ENCODE measurements at regions not wholly inside any gene's neighbourhood (a gene's known extent, or its start where the extent isn't known, plus 50 kb on each side); places are given as distances from the start of the nearest gene placed in this dataset.

DNA sequence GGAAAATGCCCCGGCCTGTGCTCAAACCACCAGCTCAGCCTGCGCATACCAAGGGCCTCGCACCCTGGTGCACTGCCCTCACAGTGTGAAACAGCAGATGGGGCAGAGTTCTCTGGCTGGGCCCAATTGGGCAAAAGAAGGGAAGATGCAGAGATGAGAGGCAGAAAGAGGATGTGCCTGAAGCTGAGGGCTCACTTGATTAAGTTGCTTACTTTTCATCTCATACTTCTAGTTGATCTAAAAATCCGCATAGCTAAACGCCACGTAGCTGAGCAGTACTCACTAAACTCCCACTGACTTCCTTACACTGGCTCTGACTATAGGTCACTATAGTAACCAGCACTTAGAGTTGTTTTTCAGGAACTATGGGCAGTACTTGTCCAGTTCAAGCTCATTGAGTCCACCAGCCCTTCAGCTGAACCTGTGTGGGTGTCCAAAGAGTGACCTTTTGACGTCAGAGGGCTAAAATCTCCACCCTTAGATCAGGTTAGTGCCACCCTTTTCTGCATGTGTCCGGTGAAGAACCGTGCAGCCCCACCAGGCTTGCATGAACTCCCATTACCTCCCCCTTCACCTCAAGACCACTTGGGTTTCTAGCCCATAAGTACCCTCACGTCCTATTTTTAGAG, 215.2 kb downstream of the AUH start:
- Histone ChIP-seq H3K27ac (ENCODE audit: low read depth in 2 of 2, low read length in 1 of 2) (no peak overlapping the region), H3K36me3 (replicated peaks in 1 of 2; ENCODE audit: control insufficient read depth in 1 of 2, insufficient read depth in 2 of 2, low read length in 1 of 2) (no peaks in the 10 kb centered on the region), H3K79me2 (ENCODE audit: insufficient read depth) (no peaks in the 10 kb centered on the region), H3K4me1 (ENCODE audit: control insufficient read depth in 1 of 2, insufficient read depth in 2 of 2, low read depth in 1 of 2, low read length in 1 of 2) (no peaks in the 10 kb centered on the region), H3K4me3 (ENCODE audit: low read depth in 2 of 2, low read length in 1 of 2) (no peak overlapping the region), H4K20me1 (ENCODE audit: insufficient read depth) (no peaks in the 10 kb centered on the region), H3K9me3 (no peaks in the 10 kb centered on the region), H3K9me2 (no peaks in the 10 kb centered on the region), H3F3A (replicated peaks; ENCODE audit: insufficient read depth) (no peaks in the 10 kb centered on the region), H3K4me2 (no peak overlapping the region), H3K27me3 (ENCODE audit: insufficient read depth) (no peaks in the 10 kb centered on the region), H3K9ac (no peak overlapping the region), H2AFZ (ENCODE audit: low read depth) (no peak overlapping the region)
- WGBS (ENCODE audit: low lambda C conversion rate), result 87% methylated on average over 10 of the region's 10 CpGs
- CTCF ChIA-PET, result interaction anchor here (0.9 kb wide), 1 partner anchor 12 kb away, joined by 3 read pairs; no protein-coding TSS in a partner anchor
- no peak for DNase-seq
- TF ChIP-seq TCF12 (IDR thresholded peaks at IDR 0.05) (no peak), RFX5 (IDR thresholded peaks at IDR 0.05; ENCODE audit: low read length) (no peak), RCOR1 (IDR thresholded peaks at IDR 0.05; ENCODE audit: low read length) (no peak), RXRA (IDR thresholded peaks at IDR 0.05; ENCODE audit: borderline replicate concordance, low read depth) (no peak), GATA2 (CRISPR knock-in tag; IDR thresholded peaks at IDR 0.05) (no peak), RAD21 (IDR thresholded peaks at IDR 0.05; ENCODE audit: low read length) (no peak), TEAD4 (IDR thresholded peaks at IDR 0.05; ENCODE audit: borderline replicate concordance, insufficient read depth) (no peak), CHD2 (IDR thresholded peaks at IDR 0.05; ENCODE audit: low read length, partially characterized antibody) (no peak), GABPA (IDR thresholded peaks at IDR 0.05; ENCODE audit: low read depth) (no peak), JUND (IDR thresholded peaks at IDR 0.05) (no peak), YY1 (IDR thresholded peaks at IDR 0.05; ENCODE audit: low read depth) (no peak), MEF2A (IDR thresholded peaks at IDR 0.05; ENCODE audit: borderline replicate concordance, low read depth) (no peak)
- TF ChIP-seq, protein P1, sequence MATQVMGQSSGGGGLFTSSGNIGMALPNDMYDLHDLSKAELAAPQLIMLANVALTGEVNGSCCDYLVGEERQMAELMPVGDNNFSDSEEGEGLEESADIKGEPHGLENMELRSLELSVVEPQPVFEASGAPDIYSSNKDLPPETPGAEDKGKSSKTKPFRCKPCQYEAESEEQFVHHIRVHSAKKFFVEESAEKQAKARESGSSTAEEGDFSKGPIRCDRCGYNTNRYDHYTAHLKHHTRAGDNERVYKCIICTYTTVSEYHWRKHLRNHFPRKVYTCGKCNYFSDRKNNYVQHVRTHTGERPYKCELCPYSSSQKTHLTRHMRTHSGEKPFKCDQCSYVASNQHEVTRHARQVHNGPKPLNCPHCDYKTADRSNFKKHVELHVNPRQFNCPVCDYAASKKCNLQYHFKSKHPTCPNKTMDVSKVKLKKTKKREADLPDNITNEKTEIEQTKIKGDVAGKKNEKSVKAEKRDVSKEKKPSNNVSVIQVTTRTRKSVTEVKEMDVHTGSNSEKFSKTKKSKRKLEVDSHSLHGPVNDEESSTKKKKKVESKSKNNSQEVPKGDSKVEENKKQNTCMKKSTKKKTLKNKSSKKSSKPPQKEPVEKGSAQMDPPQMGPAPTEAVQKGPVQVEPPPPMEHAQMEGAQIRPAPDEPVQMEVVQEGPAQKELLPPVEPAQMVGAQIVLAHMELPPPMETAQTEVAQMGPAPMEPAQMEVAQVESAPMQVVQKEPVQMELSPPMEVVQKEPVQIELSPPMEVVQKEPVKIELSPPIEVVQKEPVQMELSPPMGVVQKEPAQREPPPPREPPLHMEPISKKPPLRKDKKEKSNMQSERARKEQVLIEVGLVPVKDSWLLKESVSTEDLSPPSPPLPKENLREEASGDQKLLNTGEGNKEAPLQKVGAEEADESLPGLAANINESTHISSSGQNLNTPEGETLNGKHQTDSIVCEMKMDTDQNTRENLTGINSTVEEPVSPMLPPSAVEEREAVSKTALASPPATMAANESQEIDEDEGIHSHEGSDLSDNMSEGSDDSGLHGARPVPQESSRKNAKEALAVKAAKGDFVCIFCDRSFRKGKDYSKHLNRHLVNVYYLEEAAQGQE (IDR thresholded peaks at IDR 0.05; ENCODE audit: low read depth, low read length), result no peak
- TF ChIP-seq, protein P2, sequence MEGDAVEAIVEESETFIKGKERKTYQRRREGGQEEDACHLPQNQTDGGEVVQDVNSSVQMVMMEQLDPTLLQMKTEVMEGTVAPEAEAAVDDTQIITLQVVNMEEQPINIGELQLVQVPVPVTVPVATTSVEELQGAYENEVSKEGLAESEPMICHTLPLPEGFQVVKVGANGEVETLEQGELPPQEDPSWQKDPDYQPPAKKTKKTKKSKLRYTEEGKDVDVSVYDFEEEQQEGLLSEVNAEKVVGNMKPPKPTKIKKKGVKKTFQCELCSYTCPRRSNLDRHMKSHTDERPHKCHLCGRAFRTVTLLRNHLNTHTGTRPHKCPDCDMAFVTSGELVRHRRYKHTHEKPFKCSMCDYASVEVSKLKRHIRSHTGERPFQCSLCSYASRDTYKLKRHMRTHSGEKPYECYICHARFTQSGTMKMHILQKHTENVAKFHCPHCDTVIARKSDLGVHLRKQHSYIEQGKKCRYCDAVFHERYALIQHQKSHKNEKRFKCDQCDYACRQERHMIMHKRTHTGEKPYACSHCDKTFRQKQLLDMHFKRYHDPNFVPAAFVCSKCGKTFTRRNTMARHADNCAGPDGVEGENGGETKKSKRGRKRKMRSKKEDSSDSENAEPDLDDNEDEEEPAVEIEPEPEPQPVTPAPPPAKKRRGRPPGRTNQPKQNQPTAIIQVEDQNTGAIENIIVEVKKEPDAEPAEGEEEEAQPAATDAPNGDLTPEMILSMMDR (IDR thresholded peaks at IDR 0.05), result no peak
- TF ChIP-seq, protein P3, sequence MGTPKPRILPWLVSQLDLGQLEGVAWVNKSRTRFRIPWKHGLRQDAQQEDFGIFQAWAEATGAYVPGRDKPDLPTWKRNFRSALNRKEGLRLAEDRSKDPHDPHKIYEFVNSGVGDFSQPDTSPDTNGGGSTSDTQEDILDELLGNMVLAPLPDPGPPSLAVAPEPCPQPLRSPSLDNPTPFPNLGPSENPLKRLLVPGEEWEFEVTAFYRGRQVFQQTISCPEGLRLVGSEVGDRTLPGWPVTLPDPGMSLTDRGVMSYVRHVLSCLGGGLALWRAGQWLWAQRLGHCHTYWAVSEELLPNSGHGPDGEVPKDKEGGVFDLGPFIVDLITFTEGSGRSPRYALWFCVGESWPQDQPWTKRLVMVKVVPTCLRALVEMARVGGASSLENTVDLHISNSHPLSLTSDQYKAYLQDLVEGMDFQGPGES (IDR thresholded peaks at IDR 0.05; ENCODE audit: low read depth, low read length), result no peak
- TF ChIP-seq, protein P4, sequence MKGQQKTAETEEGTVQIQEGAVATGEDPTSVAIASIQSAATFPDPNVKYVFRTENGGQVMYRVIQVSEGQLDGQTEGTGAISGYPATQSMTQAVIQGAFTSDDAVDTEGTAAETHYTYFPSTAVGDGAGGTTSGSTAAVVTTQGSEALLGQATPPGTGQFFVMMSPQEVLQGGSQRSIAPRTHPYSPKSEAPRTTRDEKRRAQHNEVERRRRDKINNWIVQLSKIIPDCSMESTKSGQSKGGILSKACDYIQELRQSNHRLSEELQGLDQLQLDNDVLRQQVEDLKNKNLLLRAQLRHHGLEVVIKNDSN (IDR thresholded peaks at IDR 0.05; ENCODE audit: borderline replicate concordance, low read depth), result no peak
- POLR2A ChIA-PET, result no interaction called here
